ENCODE measurements at regions not wholly inside any gene's neighbourhood (a gene's known extent, or its start where the extent isn't known, plus 50 kb on each side); places are given as distances from the start of the nearest gene placed in this dataset.

- Histone ChIP-seq H3K79me2 (ENCODE audit: insufficient read depth, low read depth, low read length) (no peaks in the 10 kb centered on the region), H3K27ac (ENCODE audit: low read depth, low read length, poor library complexity, severe bottlenecking) (peak overlapping the region; percentile 21), H3K4me1 (ENCODE audit: insufficient read depth, low read length, poor library complexity, severe bottlenecking) (peaks cover 9% of the 10 kb centered on the region), H3K9me3 (ENCODE audit: low read length) (no peaks in the 10 kb centered on the region), H2AFZ (ENCODE audit: low read length) (peak overlapping the region; percentile 66), H3K9me2 (ENCODE audit: insufficient read depth, low read length) (no peaks in the 10 kb centered on the region), H4K20me1 (ENCODE audit: insufficient read depth, low read length) (no peaks in the 10 kb centered on the region), H3K4me2 (ENCODE audit: low read length) (no peak overlapping the region), H3K36me3 (ENCODE audit: insufficient read depth, low read length) (no peaks in the 10 kb centered on the region), H3K4me3 (ENCODE audit: low read depth, low read length, poor library complexity, severe bottlenecking) (no peak overlapping the region)
- CTCF ChIA-PET (ENCODE audit: unreplicated experiment) = no interaction called here
- POLR2A ChIA-PET = no interaction called here
- no TSS peak for BruUV-seq (replicated peaks)
- TF ChIP-seq EZH2phosphoT487 (IDR thresholded peaks at IDR 0.05; ENCODE audit: borderline replicate concordance, low read depth, low read length) (no peak), CTCF (conservative IDR thresholded peaks at IDR 0.05; ENCODE audit: low read length) (no peak)
- DNase-seq (ENCODE audit: low spot score) = peak; percentile 16
- intact Hi-C loops (cut with micrococcal nuclease; ENCODE audit: unreplicated experiment) = no loop called here
Observed at GRCh38 chr7:135845415-135846075, 96.9 kb upstream of the FAM180A start.

GRCh38 chr7:135844903-135845302 lies 96.3 kb upstream of the FAM180A start:
- Histone ChIP-seq H3K36me3 (ENCODE audit: insufficient read depth, low read length) (no peaks in the 10 kb centered on the region), H3K4me1 (ENCODE audit: insufficient read depth, low read length, poor library complexity, severe bottlenecking) (peaks cover 9% of the 10 kb centered on the region), H3K9me2 (ENCODE audit: insufficient read depth, low read length) (no peaks in the 10 kb centered on the region), H2AFZ (ENCODE audit: low read length) (peak overlapping the region; percentile 66), H3K27ac (ENCODE audit: low read depth, low read length, poor library complexity, severe bottlenecking) (peak overlapping the region; percentile 21), H4K20me1 (ENCODE audit: insufficient read depth, low read length) (no peaks in the 10 kb centered on the region), H3K4me3 (ENCODE audit: low read depth, low read length, poor library complexity, severe bottlenecking) (no peak overlapping the region), H3K79me2 (ENCODE audit: insufficient read depth, low read depth, low read length) (no peaks in the 10 kb centered on the region), H3K4me2 (ENCODE audit: low read length) (no peak overlapping the region), H3K9me3 (ENCODE audit: low read length) (0 out of 2 replicates have a peak, but pooled peaks cover under 1% of the 10 kb centered on the region)
- ChIA-PET CTCF (ENCODE audit: unreplicated experiment) (no interaction called here), POLR2A (interaction anchor here (1.0 kb wide), 1 partner anchor 11 kb away, joined by 3 read pairs; no protein-coding TSS in a partner anchor)
- no peak for DNase-seq (ENCODE audit: low spot score)
- intact Hi-C loops (cut with micrococcal nuclease; ENCODE audit: unreplicated experiment) = no loop called here
- BruUV-seq (replicated peaks) = no TSS peak
- TF ChIP-seq EZH2phosphoT487 (IDR thresholded peaks at IDR 0.05; ENCODE audit: borderline replicate concordance, low read depth, low read length) = no peak
- no peak for TF ChIP-seq CTCF (conservative IDR thresholded peaks at IDR 0.05; ENCODE audit: low read length)

- peak overlapping the region; percentile 3; the same call in 1 of the 2 replicates for H2AFZ ChIP-seq (ENCODE audit: low read length)
- no peak for TF ChIP-seq EZH2phosphoT487 (IDR thresholded peaks at IDR 0.05; ENCODE audit: borderline replicate concordance, low read depth, low read length)
- no peak for TF ChIP-seq CTCF (conservative IDR thresholded peaks at IDR 0.05; ENCODE audit: low read length)
- intact Hi-C loops (cut with micrococcal nuclease; ENCODE audit: unreplicated experiment) = no loop called here
- H3K9me2 ChIP-seq (ENCODE audit: insufficient read depth, low read length) = no peaks in the 10 kb centered on the region
- H3K36me3 ChIP-seq (ENCODE audit: insufficient read depth, low read length) = no peaks in the 10 kb centered on the region
- 0 out of 2 replicates have a peak, but pooled peaks cover 5% of the 10 kb centered on the region for H3K9me3 ChIP-seq (ENCODE audit: low read length)
- H3K27ac ChIP-seq (ENCODE audit: low read depth, low read length, poor library complexity, severe bottlenecking) = no peak overlapping the region
- ChIA-PET POLR2A (interaction anchor here (1.1 kb wide), 1 partner anchor 24 kb away, joined by 3 read pairs; no protein-coding TSS in a partner anchor), CTCF (ENCODE audit: unreplicated experiment) (no interaction called here)
- H3K4me1 ChIP-seq (ENCODE audit: insufficient read depth, low read length, poor library complexity, severe bottlenecking) = peaks cover 9% of the 10 kb centered on the region
- peak overlapping the region; percentile 4; the same call in 1 of the 2 replicates for H3K4me2 ChIP-seq (ENCODE audit: low read length)
- peak; percentile 29 for DNase-seq (ENCODE audit: low spot score)
- H3K79me2 ChIP-seq (ENCODE audit: insufficient read depth, low read depth, low read length) = no peaks in the 10 kb centered on the region
- H3K4me3 ChIP-seq (ENCODE audit: low read depth, low read length, poor library complexity, severe bottlenecking) = no peak overlapping the region
- H4K20me1 ChIP-seq (ENCODE audit: insufficient read depth, low read length) = no peaks in the 10 kb centered on the region
- no TSS peak for BruUV-seq (replicated peaks)
Observed at GRCh38 chr7:135843214-135843613, 94.6 kb upstream of the FAM180A start.

Measured in OCI-LY7 (cell line).